Astrocyte (in vitro differentiated cells and primary cell): ENCODE measurements at regions not wholly inside any gene's neighbourhood (a gene's known extent, or its start where the extent isn't known, plus 50 kb on each side); places are given as distances from the start of the nearest gene placed in this dataset.

Experiments
- DNase-seq: peaks from one replicate; pipeline ENCODE4 v3.0.0-alpha.2; 2010; ENCODE audit warnings: low read depth
- FAIRE-seq: peaks from 2 replicates; lab custom pipeline; 2011; peaks lifted over from hg19 to GRCh38; lab: Jason Lieb, UNC
- H2AFZ ChIP-seq: 2 replicates; pipeline ENCODE4 v1.6.0; 2012; ENCODE audit warnings: low read depth, low read length, inconsistent platforms
- H3K27ac ChIP-seq: 2 replicates; pipeline ENCODE4 v1.5.1; 2011; ENCODE audit warnings: low read depth, low read length, inconsistent platforms
- H3K27me3 ChIP-seq: 2 replicates; pipeline ENCODE4 v1.6.0; 2011; ENCODE audit warnings: low read length, inconsistent platforms; ENCODE audit not compliant: insufficient read depth
- H3K36me3 ChIP-seq: 2 replicates; pipeline ENCODE4 v1.5.1; 2011; ENCODE audit warnings: low read length, inconsistent platforms; ENCODE audit not compliant: insufficient read depth
- H3K4me1 ChIP-seq: 2 replicates; pipeline ENCODE4 v1.5.1; 2011; ENCODE audit warnings: low read length, inconsistent platforms; ENCODE audit not compliant: insufficient read depth
- H3K4me2 ChIP-seq: 2 replicates; pipeline ENCODE4 v1.6.0; 2012; ENCODE audit warnings: low read length, inconsistent platforms
- H3K4me3 ChIP-seq: 2 replicates; pipeline ENCODE4 v1.5.1; 2011; ENCODE audit warnings: low read depth, mild to moderate bottlenecking, low read length, inconsistent platforms; ENCODE audit not compliant: insufficient read depth
- H3K79me2 ChIP-seq: 2 replicates; pipeline ENCODE4 v1.6.0; 2012; ENCODE audit warnings: mild to moderate bottlenecking, low read length, inconsistent platforms; ENCODE audit not compliant: insufficient read depth
- H3K9ac ChIP-seq: 2 replicates; pipeline ENCODE4 v1.6.0; 2012; ENCODE audit warnings: mild to moderate bottlenecking, low read length, inconsistent platforms
- H3K9me3 ChIP-seq: 2 replicates; pipeline ENCODE4 v1.5.1; 2012; ENCODE audit warnings: low read depth, mild to moderate bottlenecking, low read length, inconsistent platforms; ENCODE audit not compliant: insufficient read depth
- H4K20me1 ChIP-seq: 2 replicates; pipeline ENCODE4 v1.6.0; 2012; ENCODE audit warnings: low read length, inconsistent platforms; ENCODE audit not compliant: insufficient read depth
- H3K27ac Mint-ChIP-seq: one replicate; pipeline ENCODE4 v1.8.0; 2021; ENCODE audit warnings: mild to moderate bottlenecking, mixed read lengths; ENCODE audit not compliant: unreplicated experiment
- H3K27me3 Mint-ChIP-seq: one replicate; pipeline ENCODE4 v1.8.0; 2021; ENCODE audit warnings: low read depth, mixed read lengths; ENCODE audit not compliant: unreplicated experiment
- H3K36me3 Mint-ChIP-seq: one replicate; pipeline ENCODE4 v1.8.0; 2021; ENCODE audit warnings: low read depth, mixed read lengths; ENCODE audit not compliant: unreplicated experiment
- H3K4me1 Mint-ChIP-seq: one replicate; pipeline ENCODE4 v1.8.0; 2021; ENCODE audit warnings: low read depth, mixed read lengths; ENCODE audit not compliant: unreplicated experiment
- H3K4me3 Mint-ChIP-seq: one replicate; pipeline ENCODE4 v1.8.0; 2021; ENCODE audit warnings: mild to moderate bottlenecking, moderate library complexity, mixed read lengths; ENCODE audit not compliant: unreplicated experiment
- H3K9me3 Mint-ChIP-seq: one replicate; pipeline ENCODE4 v1.8.0; 2021; ENCODE audit warnings: mild to moderate bottlenecking, mixed read lengths; ENCODE audit not compliant: unreplicated experiment
- EZH2 ChIP-seq: IDR thresholded peaks from 2 replicates; pipeline ENCODE4 v1.6.1; 2012; ENCODE audit warnings: mild to moderate bottlenecking, low read length, inconsistent platforms; ENCODE audit not compliant: insufficient read depth
- TF ChIP-seq, protein P1 (sequence below): IDR thresholded peaks from 2 replicates; pipeline ENCODE4 v1.5.1; 2011; ENCODE audit warnings: low read depth, mild to moderate bottlenecking, inconsistent platforms, low read length, moderate library complexity; ENCODE audit not compliant: insufficient read depth

DNA sequence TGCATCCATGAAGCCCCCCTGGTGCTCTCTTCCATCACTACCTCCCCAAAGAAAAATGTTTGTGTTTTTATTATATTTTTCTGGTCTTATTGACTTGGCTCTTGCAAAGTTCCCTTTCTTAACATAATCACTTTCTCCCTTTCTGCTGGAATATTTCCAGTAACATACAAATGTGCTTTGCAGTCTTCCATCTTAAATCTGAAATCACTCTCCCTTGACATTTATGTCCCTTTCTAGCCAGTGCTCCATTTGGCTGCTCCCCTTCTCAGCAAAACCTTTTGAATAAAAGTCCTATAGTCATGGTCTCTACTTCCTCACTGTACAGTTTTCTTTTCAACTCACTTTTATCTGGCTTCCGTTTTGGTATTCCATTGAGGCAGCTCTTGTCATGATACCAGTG, 118.8 kb downstream of the SNAPC1 start:
- H3K27ac ChIP-seq = no peak overlapping the region
- H2AFZ ChIP-seq = no peak overlapping the region
- Mint-ChIP-seq H3K9me3 (peaks cover 7% of the 10 kb centered on the region), H3K4me1 (no peaks in the 10 kb centered on the region), H3K36me3 (no peaks in the 10 kb centered on the region), H3K27ac (no peak overlapping the region), H3K27me3 (peaks cover 11% of the 10 kb centered on the region), H3K4me3 (no peak overlapping the region)
- H4K20me1 ChIP-seq = no peaks in the 10 kb centered on the region
- DNase-seq = no peak
- no peak overlapping the region for H3K4me3 ChIP-seq
- no peaks in the 10 kb centered on the region for H3K9me3 ChIP-seq
- H3K4me2 ChIP-seq = no peak overlapping the region
- H3K4me1 ChIP-seq = no peaks in the 10 kb centered on the region
- no peak overlapping the region for H3K9ac ChIP-seq
- H3K36me3 ChIP-seq = no peaks in the 10 kb centered on the region
- H3K79me2 ChIP-seq = no peaks in the 10 kb centered on the region
- H3K27me3 ChIP-seq = peaks cover 4% of the 10 kb centered on the region
- no peak for TF ChIP-seq EZH2
- TF ChIP-seq, protein P1, sequence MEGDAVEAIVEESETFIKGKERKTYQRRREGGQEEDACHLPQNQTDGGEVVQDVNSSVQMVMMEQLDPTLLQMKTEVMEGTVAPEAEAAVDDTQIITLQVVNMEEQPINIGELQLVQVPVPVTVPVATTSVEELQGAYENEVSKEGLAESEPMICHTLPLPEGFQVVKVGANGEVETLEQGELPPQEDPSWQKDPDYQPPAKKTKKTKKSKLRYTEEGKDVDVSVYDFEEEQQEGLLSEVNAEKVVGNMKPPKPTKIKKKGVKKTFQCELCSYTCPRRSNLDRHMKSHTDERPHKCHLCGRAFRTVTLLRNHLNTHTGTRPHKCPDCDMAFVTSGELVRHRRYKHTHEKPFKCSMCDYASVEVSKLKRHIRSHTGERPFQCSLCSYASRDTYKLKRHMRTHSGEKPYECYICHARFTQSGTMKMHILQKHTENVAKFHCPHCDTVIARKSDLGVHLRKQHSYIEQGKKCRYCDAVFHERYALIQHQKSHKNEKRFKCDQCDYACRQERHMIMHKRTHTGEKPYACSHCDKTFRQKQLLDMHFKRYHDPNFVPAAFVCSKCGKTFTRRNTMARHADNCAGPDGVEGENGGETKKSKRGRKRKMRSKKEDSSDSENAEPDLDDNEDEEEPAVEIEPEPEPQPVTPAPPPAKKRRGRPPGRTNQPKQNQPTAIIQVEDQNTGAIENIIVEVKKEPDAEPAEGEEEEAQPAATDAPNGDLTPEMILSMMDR = no peak
- no peak for FAIRE-seq

- peaks cover 2% of the 10 kb centered on the region for H3K36me3 Mint-ChIP-seq
- DNase-seq = no peak
- TF ChIP-seq, protein P1 = no peak
- TF ChIP-seq EZH2 = no peak
- peaks cover 7% of the 10 kb centered on the region for H3K9me3 Mint-ChIP-seq
- H3K27ac ChIP-seq = no peak overlapping the region
- no peaks in the 10 kb centered on the region for H3K4me1 Mint-ChIP-seq
- no peaks in the 10 kb centered on the region for H4K20me1 ChIP-seq
- no peaks in the 10 kb centered on the region for H3K36me3 ChIP-seq
- no peaks in the 10 kb centered on the region for H3K4me1 ChIP-seq
- no peak overlapping the region for H3K4me3 ChIP-seq
- no peaks in the 10 kb centered on the region for H3K27me3 ChIP-seq
- no peak overlapping the region for H3K27ac Mint-ChIP-seq
- peaks cover 4% of the 10 kb centered on the region for H3K27me3 Mint-ChIP-seq
- no peaks in the 10 kb centered on the region for H3K79me2 ChIP-seq
- no peak overlapping the region for H2AFZ ChIP-seq
- FAIRE-seq = no peak
- H3K4me2 ChIP-seq = no peak overlapping the region
- no peak overlapping the region for H3K9ac ChIP-seq
- no peak overlapping the region for H3K4me3 Mint-ChIP-seq
- no peaks in the 10 kb centered on the region for H3K9me3 ChIP-seq
Measured at GRCh38 chr14:61884711-61885110, 122.5 kb downstream of the SNAPC1 start.

DNA sequence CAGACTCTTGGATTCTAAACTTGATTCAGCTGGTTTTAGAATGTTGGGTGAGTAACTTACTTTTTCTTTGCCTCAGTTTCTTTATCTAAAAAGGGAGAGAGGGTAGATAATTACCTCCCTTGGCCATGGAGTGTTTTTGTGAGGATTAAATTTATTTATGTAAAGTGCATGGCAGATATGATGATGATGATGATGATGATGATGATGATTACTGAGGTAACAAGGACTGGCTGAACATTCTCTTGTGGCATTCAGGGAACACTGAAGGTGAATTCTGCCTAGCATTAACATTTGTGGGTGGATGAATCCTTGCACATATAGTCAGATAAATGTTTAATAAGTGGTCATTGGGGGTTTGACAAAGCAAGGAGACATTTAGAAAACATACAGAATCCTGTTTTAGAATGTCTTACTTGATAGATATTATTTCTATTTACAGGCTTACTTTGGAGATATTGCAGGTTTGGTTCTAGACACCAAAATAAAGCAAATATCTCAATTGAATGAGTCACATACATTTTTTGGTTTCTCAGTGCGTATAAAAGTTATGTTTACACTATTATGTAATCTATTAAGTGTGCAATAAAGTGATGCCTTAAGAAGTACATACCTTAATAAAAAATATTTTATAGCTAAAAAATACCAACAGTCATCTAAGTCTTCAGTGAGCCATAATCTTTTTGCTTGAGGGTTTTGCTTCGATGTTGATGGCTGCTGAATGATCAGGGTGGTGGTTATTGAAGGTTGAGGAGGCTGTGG, 123.2 kb downstream of the SNAPC1 start:
- no peak overlapping the region for H2AFZ ChIP-seq
- H3K4me3 Mint-ChIP-seq = no peak overlapping the region
- no peaks in the 10 kb centered on the region for H3K9me3 ChIP-seq
- no peaks in the 10 kb centered on the region for H3K36me3 ChIP-seq
- H3K9me3 Mint-ChIP-seq = peaks cover 7% of the 10 kb centered on the region
- H3K27me3 Mint-ChIP-seq = no peaks in the 10 kb centered on the region
- no peaks in the 10 kb centered on the region for H3K4me1 ChIP-seq
- no peak overlapping the region for H3K27ac ChIP-seq
- H3K27ac Mint-ChIP-seq = no peak overlapping the region
- no peak for DNase-seq
- H3K4me3 ChIP-seq = no peak overlapping the region
- H3K79me2 ChIP-seq = no peaks in the 10 kb centered on the region
- peaks cover 2% of the 10 kb centered on the region for H3K36me3 Mint-ChIP-seq
- H3K4me1 Mint-ChIP-seq = no peaks in the 10 kb centered on the region
- FAIRE-seq = no peak
- H3K4me2 ChIP-seq = no peak overlapping the region
- no peaks in the 10 kb centered on the region for H3K27me3 ChIP-seq
- no peaks in the 10 kb centered on the region for H4K20me1 ChIP-seq
- no peak for TF ChIP-seq EZH2
- TF ChIP-seq, protein P1 = no peak
- H3K9ac ChIP-seq = no peak overlapping the region
